ENCODE measurements at regions not wholly inside any gene's neighbourhood (a gene's known extent, or its start where the extent isn't known, plus 50 kb on each side); places are given as distances from the start of the nearest gene placed in this dataset.

DNA sequence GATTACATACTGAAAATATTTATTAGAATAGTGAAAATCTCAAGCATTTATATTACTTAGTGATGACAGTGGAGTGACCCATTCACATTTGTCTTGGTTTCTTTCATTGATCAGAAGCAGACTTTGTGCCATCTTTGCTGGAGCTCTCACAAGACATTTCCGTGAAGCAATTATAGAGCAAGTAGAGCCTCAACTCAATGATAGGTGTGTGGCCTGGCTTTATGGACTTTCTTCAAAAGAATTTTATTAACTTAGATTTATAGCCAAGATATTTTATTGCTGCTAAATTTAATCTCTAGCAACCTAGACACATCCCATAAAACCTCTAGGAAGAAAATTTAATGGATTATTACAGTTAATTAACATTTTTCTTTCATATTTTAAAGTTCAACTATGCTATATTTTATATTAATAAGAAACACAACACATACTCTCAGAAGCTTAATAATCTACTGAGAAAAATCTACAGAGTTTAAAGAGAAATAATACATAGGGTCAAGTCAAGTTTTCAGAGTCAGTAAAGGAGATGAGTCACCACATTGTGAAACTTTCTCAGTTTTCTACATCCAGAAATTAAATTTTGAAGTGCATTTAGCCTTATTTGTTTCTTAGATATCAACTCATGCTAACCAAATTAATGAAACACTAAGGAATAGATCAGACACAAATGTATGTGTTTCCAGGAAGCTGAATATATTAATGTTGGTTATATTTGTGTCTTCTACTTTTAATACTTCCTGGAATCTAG lies 160.5 kb downstream of the LACC1 start:
- TF ChIP-seq, protein P1, sequence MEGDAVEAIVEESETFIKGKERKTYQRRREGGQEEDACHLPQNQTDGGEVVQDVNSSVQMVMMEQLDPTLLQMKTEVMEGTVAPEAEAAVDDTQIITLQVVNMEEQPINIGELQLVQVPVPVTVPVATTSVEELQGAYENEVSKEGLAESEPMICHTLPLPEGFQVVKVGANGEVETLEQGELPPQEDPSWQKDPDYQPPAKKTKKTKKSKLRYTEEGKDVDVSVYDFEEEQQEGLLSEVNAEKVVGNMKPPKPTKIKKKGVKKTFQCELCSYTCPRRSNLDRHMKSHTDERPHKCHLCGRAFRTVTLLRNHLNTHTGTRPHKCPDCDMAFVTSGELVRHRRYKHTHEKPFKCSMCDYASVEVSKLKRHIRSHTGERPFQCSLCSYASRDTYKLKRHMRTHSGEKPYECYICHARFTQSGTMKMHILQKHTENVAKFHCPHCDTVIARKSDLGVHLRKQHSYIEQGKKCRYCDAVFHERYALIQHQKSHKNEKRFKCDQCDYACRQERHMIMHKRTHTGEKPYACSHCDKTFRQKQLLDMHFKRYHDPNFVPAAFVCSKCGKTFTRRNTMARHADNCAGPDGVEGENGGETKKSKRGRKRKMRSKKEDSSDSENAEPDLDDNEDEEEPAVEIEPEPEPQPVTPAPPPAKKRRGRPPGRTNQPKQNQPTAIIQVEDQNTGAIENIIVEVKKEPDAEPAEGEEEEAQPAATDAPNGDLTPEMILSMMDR (IDR thresholded peaks at IDR 0.05) = no peak
- TF ChIP-seq POLR2AphosphoS5 (IDR thresholded peaks at IDR 0.05) = no peak

All from sigmoid colon (tissue), 4 donors.